Left ventricle myocardium inferior (tissue), 1 donor: ENCODE measurements at regions not wholly inside any gene's neighbourhood (a gene's known extent, or its start where the extent isn't known, plus 50 kb on each side); places are given as distances from the start of the nearest gene placed in this dataset.
A peak's percentile ranks its signal among the peaks of the same experiment; 100 is the strongest.
"Not testable (repeated sequence)": the region's sequence is repeated elsewhere in the genome, so short reads cannot be mapped to it uniquely, and the experiment has no call there.

Experiments used
- DNase-seq: peaks from one replicate; pipeline ENCODE4 v3.0.0-alpha.2; 2020
- H3K27ac ChIP-seq: fragments of 200-600 bp; replicated peaks from 2 replicates; pipeline ENCODE4 v1.8.0; 2021
- H3K27me3 ChIP-seq: fragments of 200-600 bp; 2 replicates; pipeline ENCODE4 v1.8.0; 2021; ENCODE audit warnings: low read depth
- H3K36me3 ChIP-seq: fragments of 200-600 bp; 2 replicates; pipeline ENCODE4 v1.8.0; 2021
- H3K4me1 ChIP-seq: fragments of 200-600 bp; 2 replicates; pipeline ENCODE4 v1.8.0; 2021
- H3K4me3 ChIP-seq: fragments of 200-600 bp; 2 replicates; pipeline ENCODE4 v1.8.0; 2021; ENCODE audit warnings: mild to moderate bottlenecking, moderate library complexity
- H3K9me3 ChIP-seq: fragments of 200-600 bp; replicated peaks from 2 replicates; pipeline ENCODE4 v1.8.0; 2021
- CTCF ChIP-seq: fragments of 200-600 bp; IDR thresholded peaks from 2 replicates; pipeline ENCODE4 v1.8.0; 2021; ENCODE audit warnings: antibody characterized with exemption, mild to moderate bottlenecking, borderline replicate concordance
- intact Hi-C: fragments of 100-400 bp; cut with micrococcal nuclease; formaldehyde crosslinking; loops from one replicate; pipeline ENCODE4 v1.11.0; 2022
- donor health status: DM: no; HTN: yes; CAD: no; lungs with severe emphysema.

DNA sequence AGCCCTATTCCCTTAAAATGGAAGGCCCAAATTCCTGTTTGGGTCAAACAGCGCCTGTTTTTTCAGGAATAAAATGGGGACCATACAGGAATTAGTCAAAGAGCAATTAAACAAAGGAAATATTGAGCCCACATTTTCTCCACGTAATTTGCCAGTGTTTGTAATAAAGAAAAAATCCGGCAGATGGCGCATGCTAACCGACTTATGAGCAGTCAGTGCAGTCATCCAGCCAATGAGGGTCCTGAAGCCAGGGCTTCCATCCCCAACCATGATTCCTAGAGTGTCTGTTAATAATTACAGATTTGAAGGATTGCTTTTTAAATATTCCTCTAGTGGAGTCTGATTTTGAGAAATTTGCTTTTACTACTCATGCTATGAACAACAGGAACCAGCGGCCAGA is 103.7 kb downstream of the HSFY2 start:
- Histone ChIP-seq H3K36me3 (no peaks in the 10 kb centered on the region), H3K4me1 (no peaks in the 10 kb centered on the region), H3K4me3 (no peak overlapping the region), H3K9me3 (no peaks in the 10 kb centered on the region), H3K27ac (no peak overlapping the region), H3K27me3 (no peaks in the 10 kb centered on the region)
- peak; percentile 36 for TF ChIP-seq CTCF
- DNase-seq, result no peak
- intact Hi-C loops, result no loop called here

DNA sequence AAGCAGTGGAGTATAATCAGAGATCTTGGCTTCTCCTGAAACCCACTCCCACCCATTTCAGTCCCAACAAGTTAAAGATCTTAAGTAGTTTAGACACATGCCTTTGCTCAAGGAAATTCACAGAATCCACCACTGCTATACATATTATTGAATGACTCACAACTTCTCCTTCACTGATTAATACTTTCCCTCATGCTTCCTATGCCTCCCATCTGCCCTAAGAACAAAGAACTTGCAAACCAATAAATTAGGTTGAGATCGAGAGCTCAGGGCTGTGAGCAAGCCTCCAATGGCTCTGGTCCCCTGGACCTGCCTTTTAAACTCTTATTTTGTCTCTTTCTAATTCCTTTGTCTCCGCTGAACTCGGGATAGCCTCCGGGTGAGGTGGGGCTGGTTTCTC is 101.6 kb downstream of the HSFY2 start:
- no peaks in the 10 kb centered on the region for H3K4me1 ChIP-seq
- no peak overlapping the region for H3K27ac ChIP-seq
- no peak for TF ChIP-seq CTCF
- no peaks in the 10 kb centered on the region for H3K36me3 ChIP-seq
- no peak for DNase-seq
- intact Hi-C loops, result no loop called here
- H3K4me3 ChIP-seq, result no peak overlapping the region
- no peaks in the 10 kb centered on the region for H3K27me3 ChIP-seq
- H3K9me3 ChIP-seq, result no peaks in the 10 kb centered on the region

- H3K27ac ChIP-seq, intact Hi-C loops, H3K27me3 ChIP-seq, H3K36me3 ChIP-seq, H3K4me3 ChIP-seq, DNase-seq, H3K9me3 ChIP-seq, H3K4me1 ChIP-seq: not testable (repeated sequence)
These were observed 87.5 kb downstream of the HSFY2 start for GRCh38 chrY:18686027-18686426.

DNA sequence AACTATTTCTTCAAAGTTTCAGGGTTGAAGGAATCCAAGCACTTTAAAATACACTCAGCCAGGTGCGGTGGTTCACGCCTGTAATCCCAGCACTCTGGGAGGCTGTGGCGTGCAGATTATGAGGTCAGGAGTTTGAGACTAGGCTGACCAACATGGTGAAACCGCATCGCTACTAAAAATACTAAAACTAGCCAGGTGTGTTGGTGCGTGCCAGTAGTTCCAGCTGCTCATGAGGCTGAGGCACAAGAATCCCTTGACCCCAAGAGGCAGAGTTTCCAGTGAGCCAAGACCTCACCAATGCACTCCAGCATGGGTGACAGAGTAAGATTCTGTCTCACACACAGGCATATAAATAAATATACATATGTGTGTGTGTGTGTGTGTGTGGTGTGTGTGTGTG is 85.2 kb downstream of the HSFY2 start:
- DNase-seq, H3K27me3 ChIP-seq, H3K4me1 ChIP-seq, H3K27ac ChIP-seq, H3K36me3 ChIP-seq, intact Hi-C loops, H3K4me3 ChIP-seq, H3K9me3 ChIP-seq: not testable (repeated sequence)

- H3K36me3 ChIP-seq, H3K4me3 ChIP-seq, H3K4me1 ChIP-seq, DNase-seq, intact Hi-C loops, H3K9me3 ChIP-seq, H3K27ac ChIP-seq, H3K27me3 ChIP-seq: not testable (repeated sequence)
These were observed 84.1 kb downstream of the HSFY2 start for GRCh38 chrY:18689420-18689819.

- H3K27ac ChIP-seq, H3K4me3 ChIP-seq, H3K4me1 ChIP-seq, intact Hi-C loops, DNase-seq, H3K27me3 ChIP-seq, H3K9me3 ChIP-seq, H3K36me3 ChIP-seq: not testable (repeated sequence)
These were observed 83.5 kb downstream of the HSFY2 start for GRCh38 chrY:18689890-18690593.

- H3K9me3 ChIP-seq, H3K27me3 ChIP-seq, intact Hi-C loops, DNase-seq, H3K36me3 ChIP-seq, H3K4me3 ChIP-seq, H3K4me1 ChIP-seq, H3K27ac ChIP-seq: not testable (repeated sequence)
These were observed 76.7 kb downstream of the HSFY2 start for GRCh38 chrY:18696788-18697187.

GRCh38 chrY:18704198-18704597 is 69.3 kb downstream of the HSFY2 start:
- DNase-seq, H3K27me3 ChIP-seq, H3K4me1 ChIP-seq, H3K36me3 ChIP-seq, H3K9me3 ChIP-seq, intact Hi-C loops, H3K4me3 ChIP-seq, H3K27ac ChIP-seq: not testable (repeated sequence)

- DNase-seq, H3K27me3 ChIP-seq, H3K36me3 ChIP-seq, intact Hi-C loops, H3K4me1 ChIP-seq, H3K9me3 ChIP-seq, H3K27ac ChIP-seq, H3K4me3 ChIP-seq: not testable (repeated sequence)
These were observed 61.8 kb downstream of the HSFY2 start for GRCh38 chrY:18711785-18712184.

- H3K4me1 ChIP-seq, H3K27ac ChIP-seq, H3K4me3 ChIP-seq, DNase-seq, H3K27me3 ChIP-seq, H3K9me3 ChIP-seq, H3K36me3 ChIP-seq, intact Hi-C loops: not testable (repeated sequence)
These were observed 59.8 kb downstream of the HSFY2 start for GRCh38 chrY:18713760-18714159.

- H3K9me3 ChIP-seq, H3K27ac ChIP-seq, H3K4me3 ChIP-seq, DNase-seq, intact Hi-C loops, H3K36me3 ChIP-seq, H3K27me3 ChIP-seq, H3K4me1 ChIP-seq: not testable (repeated sequence)
These were observed 54.8 kb downstream of the HSFY2 start for GRCh38 chrY:18718714-18719113.

DNA sequence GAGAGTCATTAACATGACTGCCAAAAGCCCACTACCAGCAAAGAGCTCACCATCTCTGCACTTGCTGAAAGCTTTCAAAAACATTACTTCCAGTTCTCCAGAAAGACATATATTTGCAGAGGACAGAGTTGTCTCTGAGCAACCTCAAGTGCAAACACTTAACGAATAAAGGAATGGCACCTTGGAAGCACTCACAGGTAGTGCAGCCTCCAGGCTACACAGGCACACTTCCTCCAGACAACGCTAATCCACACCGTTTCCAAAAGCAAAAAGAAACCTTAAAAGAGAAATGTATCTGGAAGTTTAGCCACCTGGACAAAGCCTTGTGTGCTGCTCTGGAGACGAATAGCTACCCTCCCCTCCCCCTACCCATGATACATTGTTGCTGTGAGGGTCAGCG is 53.1 kb downstream of the HSFY2 start:
- H3K27ac ChIP-seq, H3K36me3 ChIP-seq, DNase-seq, H3K4me3 ChIP-seq, H3K27me3 ChIP-seq, H3K9me3 ChIP-seq, H3K4me1 ChIP-seq, intact Hi-C loops: not testable (repeated sequence)
